GM23338 (cell line): ENCODE measurements at regions not wholly inside any gene's neighbourhood (a gene's known extent, or its start where the extent isn't known, plus 50 kb on each side); places are given as distances from the start of the nearest gene placed in this dataset.

ENCODE experiments used
- ATAC-seq: fragments of 200-7000 bp; cut with Tn5 transposase; 3 replicates; pipeline ENCODE4 v1.9.1; 2020
- DNase-seq: peaks from one replicate; pipeline ENCODE4 v3.0.0-alpha.2; 2015; ENCODE audit warnings: low spot score
- H2AFZ ChIP-seq: fragments of 200-600 bp; sonication (generic); 2 replicates; pipeline ENCODE4 v1.8.0; 2016; ENCODE audit warnings: antibody characterized with exemption, mild to moderate bottlenecking, moderate library complexity
- H3F3A ChIP-seq: fragments of 200-600 bp; sonication (generic); replicated peaks from 2 replicates; pipeline ENCODE4 v1.8.0; 2017; ENCODE audit warnings: antibody characterized with exemption, mixed run types, low read depth
- H3K27ac ChIP-seq: fragments of 200-600 bp; sonication (generic); 2 replicates; pipeline ENCODE4 v1.6.1; 2016; ENCODE audit warnings: low read depth
- H3K27me3 ChIP-seq: fragments of 200-600 bp; sonication (generic); 2 replicates; pipeline ENCODE4 v1.8.0; 2016; ENCODE audit warnings: mild to moderate bottlenecking, mixed run types, moderate library complexity; ENCODE audit not compliant: insufficient read depth
- H3K36me3 ChIP-seq: fragments of 200-600 bp; sonication (generic); 2 replicates; pipeline ENCODE4 v1.8.0; 2016; ENCODE audit warnings: mild to moderate bottlenecking; ENCODE audit not compliant: insufficient read depth
- H3K4me1 ChIP-seq: fragments of 200-600 bp; sonication (generic); 2 replicates; pipeline ENCODE4 v1.8.0; 2016; ENCODE audit warnings: mild to moderate bottlenecking, moderate library complexity; ENCODE audit not compliant: insufficient read depth
- H3K4me2 ChIP-seq: fragments of 200-600 bp; sonication (generic); 2 replicates; pipeline ENCODE4 v1.7.1; 2017; ENCODE audit warnings: mixed run types
- H3K4me3 ChIP-seq: fragments of 200-600 bp; sonication (generic); 2 replicates; pipeline ENCODE4 v1.6.1; 2016; ENCODE audit warnings: mixed run types
- H3K79me2 ChIP-seq: fragments of 200-600 bp; sonication (generic); replicated peaks from 2 replicates; pipeline ENCODE4 v1.8.0; 2017; ENCODE audit warnings: mild to moderate bottlenecking; ENCODE audit not compliant: insufficient read depth
- H3K9me2 ChIP-seq: fragments of 200-600 bp; sonication (generic); 2 replicates; pipeline ENCODE4 v1.8.0; 2017; ENCODE audit not compliant: insufficient read depth
- H4K20me1 ChIP-seq: fragments of 200-600 bp; sonication (generic); replicated peaks from 2 replicates; pipeline ENCODE4 v1.8.0; 2017; ENCODE audit warnings: mild to moderate bottlenecking; ENCODE audit not compliant: insufficient read depth
- H3K27ac Mint-ChIP-seq: 2 replicates; pipeline ENCODE4 v1.8.0; 2020; ENCODE audit warnings: inconsistent platforms, mild to moderate bottlenecking, moderate library complexity, mixed read lengths
- H3K27me3 Mint-ChIP-seq: 3 replicates; pipeline ENCODE4 v1.8.0; 2022; ENCODE audit warnings: low read depth, mild to moderate bottlenecking, moderate library complexity, mixed read lengths, inconsistent platforms; ENCODE audit not compliant: insufficient read depth, poor library complexity
- H3K36me3 Mint-ChIP-seq: 3 replicates; pipeline ENCODE4 v1.8.0; 2021; ENCODE audit warnings: low read depth, mild to moderate bottlenecking, inconsistent platforms, moderate library complexity, mixed read lengths
- H3K4me1 Mint-ChIP-seq: 3 replicates; pipeline ENCODE4 v1.8.0; 2020; ENCODE audit warnings: mild to moderate bottlenecking, inconsistent platforms, mixed read lengths
- H3K4me3 Mint-ChIP-seq: 3 replicates; pipeline ENCODE4 v1.8.0; 2021; ENCODE audit warnings: moderate library complexity, mild to moderate bottlenecking, inconsistent platforms, mixed read lengths
- H3K9me3 Mint-ChIP-seq: 3 replicates; pipeline ENCODE4 v1.8.0; 2020; ENCODE audit warnings: moderate library complexity, mild to moderate bottlenecking, inconsistent platforms, mixed read lengths
- ETS1 ChIP-seq: IDR thresholded peaks from 2 replicates; pipeline ENCODE4 v1.6.1; 2016; ENCODE audit warnings: antibody characterized with exemption
- EZH2 ChIP-seq: fragments of 200-600 bp; sonication (generic); IDR thresholded peaks from one replicate; pipeline ENCODE4 v1.8.0; 2017; ENCODE audit warnings: antibody characterized with exemption, mild to moderate bottlenecking, low read depth; ENCODE audit not compliant: unreplicated experiment
- NANOG ChIP-seq: IDR thresholded peaks from 2 replicates; pipeline ENCODE4 v1.6.1; 2016; ENCODE audit warnings: antibody characterized with exemption, borderline replicate concordance
- REST ChIP-seq: IDR thresholded peaks from one replicate; pipeline ENCODE4 v1.6.1; 2018; ENCODE audit warnings: antibody characterized with exemption; ENCODE audit not compliant: unreplicated experiment
- STAT1 ChIP-seq: IDR thresholded peaks from one replicate; pipeline ENCODE4 v1.6.1; 2016; ENCODE audit warnings: antibody characterized with exemption; ENCODE audit not compliant: unreplicated experiment
- ZNF462 ChIP-seq: fragments of 250-450 bp; sonication (Bioruptor Pico); IDR thresholded peaks from 2 replicates; pipeline ENCODE4 v1.5.0; 2020; ENCODE audit warnings: mild to moderate bottlenecking, moderate library complexity

DNA sequence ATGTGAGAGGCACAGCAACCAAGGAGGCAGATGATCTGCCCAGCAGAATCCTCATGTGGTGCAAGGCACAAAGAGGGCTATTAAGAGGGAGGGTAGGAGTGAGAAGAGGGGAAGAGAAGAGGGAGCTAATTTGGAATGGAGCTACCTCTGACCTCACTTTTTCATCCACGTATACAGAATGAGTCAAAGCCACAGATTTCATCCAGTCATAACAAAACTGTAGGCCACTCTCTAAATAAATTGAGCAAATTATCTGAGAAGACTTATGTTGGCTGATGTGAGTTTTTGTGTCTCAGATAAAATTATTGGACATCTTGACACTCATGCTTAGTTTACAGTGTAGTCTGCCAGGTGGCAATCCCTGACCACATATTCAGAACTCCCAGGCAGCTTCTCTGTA lies 325.6 kb downstream of the TTLL7 start (continued):
- no peak for TF ChIP-seq ZNF462 (CRISPR knock-in tag)
- no peak for TF ChIP-seq ETS1
- no peak for TF ChIP-seq REST
- TF ChIP-seq NANOG: no peak

DNA sequence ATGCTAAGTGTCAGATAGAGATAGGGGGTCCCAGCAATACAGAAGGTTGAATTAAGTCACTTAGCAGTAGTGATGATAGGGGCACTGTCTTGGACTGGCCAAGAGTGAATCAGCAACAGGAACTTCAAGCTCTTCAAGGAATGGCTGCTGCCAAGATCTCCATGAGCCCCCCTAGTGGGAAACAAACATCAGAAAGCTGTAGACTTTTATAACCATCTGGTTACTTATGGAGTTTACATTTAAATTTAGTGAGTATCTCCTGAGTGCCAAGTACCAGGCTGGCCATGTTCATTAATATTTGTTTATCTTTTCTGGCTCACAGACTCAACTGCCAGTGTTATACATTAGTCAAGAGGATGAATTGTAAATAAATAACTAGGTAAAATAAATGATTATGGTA lies 327.3 kb downstream of the TTLL7 start:
- no peaks in the 10 kb centered on the region for H3K36me3 ChIP-seq
- peaks cover 3% of the 10 kb centered on the region for H3K27me3 Mint-ChIP-seq
- no peak for TF ChIP-seq NANOG
- TF ChIP-seq EZH2: no peak
- no peak for TF ChIP-seq STAT1

More for the DNA sequence above, 327.3 kb downstream of the TTLL7 start:
- Mint-ChIP-seq H3K4me3 (no peak overlapping the region), H3K4me1 (no peaks in the 10 kb centered on the region), H3K9me3 (peaks cover 6% of the 10 kb centered on the region), H3K36me3 (peaks cover 6% of the 10 kb centered on the region), H3K27ac (no peak overlapping the region)
- Histone ChIP-seq H3K79me2 (no peaks in the 10 kb centered on the region), H4K20me1 (no peaks in the 10 kb centered on the region), H3K27ac (no peak overlapping the region), H3K4me2 (no peak overlapping the region), H3F3A (no peaks in the 10 kb centered on the region), H2AFZ (no peak overlapping the region), H3K9me2 (peaks cover 4% of the 10 kb centered on the region; the same call in 1 of the 2 replicates), H3K27me3 (no peaks in the 10 kb centered on the region), H3K4me1 (no peaks in the 10 kb centered on the region), H3K4me3 (no peak overlapping the region)
- DNase-seq (no peak), ATAC-seq (no peak)
